Endodermal cell (in vitro differentiated cells): ENCODE measurements at regions not wholly inside any gene's neighbourhood (a gene's known extent, or its start where the extent isn't known, plus 50 kb on each side); places are given as distances from the start of the nearest gene placed in this dataset.

Experiments
- DNase-seq: peaks from one replicate; pipeline ENCODE4 v3.0.0-alpha.2; 2017
- H3K27ac ChIP-seq: 2 replicates; pipeline ENCODE4 v1.5.1; 2013; ENCODE audit warnings: mild to moderate bottlenecking, low read depth, low read length, moderate library complexity
- H3K27me3 ChIP-seq: 2 replicates; pipeline ENCODE4 v1.6.1; 2013; ENCODE audit warnings: mild to moderate bottlenecking, low read length, moderate library complexity; ENCODE audit not compliant: insufficient read depth, control insufficient read depth, poor library complexity, severe bottlenecking
- H3K36me3 ChIP-seq: 2 replicates; pipeline ENCODE4 v1.7.0; 2013; ENCODE audit warnings: mild to moderate bottlenecking, low read length, moderate library complexity; ENCODE audit not compliant: control insufficient read depth, insufficient read depth
- H3K4me1 ChIP-seq: one replicate; pipeline ENCODE4 v1.7.0; 2013; ENCODE audit warnings: low read length; ENCODE audit not compliant: control insufficient read depth, insufficient read depth
- H3K4me3 ChIP-seq: 2 replicates; pipeline ENCODE4 v1.5.1; 2013; ENCODE audit warnings: mild to moderate bottlenecking, low read length, moderate library complexity
- H3K9ac ChIP-seq: 2 replicates; pipeline ENCODE4 v1.6.1; 2013; ENCODE audit warnings: mild to moderate bottlenecking, low read length, moderate library complexity; ENCODE audit not compliant: poor library complexity, severe bottlenecking; ENCODE audit errors: extremely low read depth
- H3K9me3 ChIP-seq: 2 replicates; pipeline ENCODE4 v1.6.1; 2013; ENCODE audit warnings: mild to moderate bottlenecking, low read length, moderate library complexity; ENCODE audit not compliant: control insufficient read depth
- H3K27ac Mint-ChIP-seq: 2 replicates; pipeline ENCODE4 v1.8.0; 2020; ENCODE audit warnings: mixed read lengths
- H3K27me3 Mint-ChIP-seq: 2 replicates; pipeline ENCODE4 v1.8.0; 2021; ENCODE audit warnings: mild to moderate bottlenecking, mixed read lengths; ENCODE audit not compliant: insufficient read depth
- H3K36me3 Mint-ChIP-seq: 2 replicates; pipeline ENCODE4 v1.8.0; 2020; ENCODE audit warnings: low read depth, mixed read lengths
- H3K4me1 Mint-ChIP-seq: 2 replicates; pipeline ENCODE4 v1.8.0; 2020; ENCODE audit warnings: mixed read lengths
- H3K4me3 Mint-ChIP-seq: 2 replicates; pipeline ENCODE4 v1.8.0; 2020; ENCODE audit warnings: mild to moderate bottlenecking, moderate library complexity, mixed read lengths
- H3K9me3 Mint-ChIP-seq: 2 replicates; pipeline ENCODE4 v1.8.0; 2020; ENCODE audit warnings: mild to moderate bottlenecking, mixed read lengths
- CTCF ChIP-seq: fragments of 200-600 bp; sonication (generic); conservative IDR thresholded peaks from 2 replicates; pipeline ENCODE4 v1.5.0; 2021; ENCODE audit warnings: antibody characterized with exemption, mild to moderate bottlenecking
- WGBS, 2 experiments: methylation state at CpG; one replicate each; pipeline versions ENCODE4 v1.1.5 to v1.1.7; 2013; ENCODE audit warnings: missing lambda C conversion rate in 2 of 2, mixed read lengths in 1 of 2; ENCODE audit not compliant: insufficient coverage in 1 of 2, insufficient read length in 1 of 2; 5-methylcytosine and 5-hydroxymethylcytosine counted together

GRCh38 chr6:134722200-134722870 lies 227.6 kb downstream of the ALDH8A1 start:
- H3K27me3 Mint-ChIP-seq = no peaks in the 10 kb centered on the region
- H3K36me3 ChIP-seq = no peaks in the 10 kb centered on the region
- H3K4me3 Mint-ChIP-seq = no peak overlapping the region
- no peaks in the 10 kb centered on the region for H3K27me3 ChIP-seq
- H3K4me1 Mint-ChIP-seq = no peaks in the 10 kb centered on the region
- no peak for DNase-seq
- H3K4me3 ChIP-seq = no peak overlapping the region
- H3K9me3 Mint-ChIP-seq = no peaks in the 10 kb centered on the region
- no peak overlapping the region for H3K9ac ChIP-seq
- no peaks in the 10 kb centered on the region for H3K36me3 Mint-ChIP-seq
- H3K4me1 ChIP-seq = no peaks in the 10 kb centered on the region
- no peak for TF ChIP-seq CTCF
- 71 to 91% methylated on average over 1 to 5 of the region's 5 CpGs for WGBS, 2 experiments
- no peaks in the 10 kb centered on the region for H3K9me3 ChIP-seq
- no peak overlapping the region for H3K27ac Mint-ChIP-seq
- H3K27ac ChIP-seq = no peak overlapping the region

DNA sequence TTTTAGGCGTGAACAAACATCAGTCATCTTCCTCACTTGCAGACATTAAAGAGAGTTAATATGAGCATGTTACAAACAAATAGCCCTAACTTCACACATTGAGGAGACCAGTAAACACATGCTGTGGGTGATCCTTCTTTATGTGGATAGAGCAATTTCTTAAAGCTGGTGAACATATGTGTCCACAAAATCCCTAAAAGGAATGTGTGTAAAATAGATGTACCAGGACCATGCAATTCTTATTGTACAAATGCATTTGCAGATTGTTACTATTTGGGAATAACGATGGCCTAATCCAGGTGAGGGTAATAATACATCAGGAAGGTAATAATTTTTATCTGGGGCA lies 228.9 kb downstream of the ALDH8A1 start:
- no peaks in the 10 kb centered on the region for H3K9me3 ChIP-seq
- no peaks in the 10 kb centered on the region for H3K27me3 Mint-ChIP-seq

DNA sequence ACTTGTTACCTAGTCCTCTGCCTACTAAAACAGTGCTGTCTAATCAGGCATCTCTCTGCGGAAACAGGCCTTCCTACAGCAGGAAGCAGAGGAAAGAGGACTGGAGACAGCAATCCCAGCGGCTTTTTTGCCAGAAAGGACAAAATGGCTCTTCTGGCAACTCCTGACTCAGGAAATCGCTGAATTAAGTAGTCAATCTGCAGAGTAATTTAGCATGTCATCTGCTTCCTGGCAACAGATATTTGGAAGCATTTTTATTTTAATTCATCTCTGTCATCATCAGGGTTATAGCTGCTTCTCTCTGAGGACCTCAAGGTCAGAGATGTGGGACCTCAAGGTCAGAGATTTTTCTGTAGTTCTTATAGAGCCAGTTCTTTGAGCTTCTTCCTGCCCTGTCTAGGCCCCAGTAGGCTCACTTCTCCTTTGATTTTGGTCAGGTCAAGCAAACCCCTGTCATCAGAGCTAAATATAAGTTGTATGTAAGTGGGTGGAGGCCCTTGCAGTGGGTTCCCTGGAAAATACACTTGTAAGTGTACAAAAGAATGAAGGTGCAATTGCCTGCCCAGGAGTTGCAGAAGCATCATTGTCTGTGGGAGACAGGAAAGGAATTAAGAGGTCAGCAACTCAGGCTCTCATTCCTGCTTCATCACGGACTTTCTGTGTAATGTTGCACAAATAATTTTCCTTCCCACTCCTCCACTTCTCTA lies 229.4 kb downstream of the ALDH8A1 start:
- DNase-seq = no peak
- no peaks in the 10 kb centered on the region for H3K4me1 Mint-ChIP-seq

More for the DNA sequence above, 228.9 kb downstream of the ALDH8A1 start:
- H3K4me3 ChIP-seq = no peak overlapping the region
- WGBS, 2 experiments = 94 to 100% methylated on average over 1 to 2 of the region's 2 CpGs
- no peak for DNase-seq
- H3K27ac ChIP-seq = no peak overlapping the region
- H3K9ac ChIP-seq = no peak overlapping the region
- no peaks in the 10 kb centered on the region for H3K4me1 Mint-ChIP-seq
- TF ChIP-seq CTCF = no peak
- no peaks in the 10 kb centered on the region for H3K36me3 ChIP-seq
- no peaks in the 10 kb centered on the region for H3K27me3 ChIP-seq
- no peak overlapping the region for H3K27ac Mint-ChIP-seq
- H3K36me3 Mint-ChIP-seq = no peaks in the 10 kb centered on the region
- H3K4me1 ChIP-seq = no peaks in the 10 kb centered on the region
- no peak overlapping the region for H3K4me3 Mint-ChIP-seq
- no peaks in the 10 kb centered on the region for H3K9me3 Mint-ChIP-seq

More for the DNA sequence above, 229.4 kb downstream of the ALDH8A1 start:
- Mint-ChIP-seq H3K27me3 (no peaks in the 10 kb centered on the region), H3K36me3 (no peaks in the 10 kb centered on the region), H3K9me3 (no peaks in the 10 kb centered on the region), H3K27ac (no peak overlapping the region), H3K4me3 (no peak overlapping the region)
- H3K27me3 ChIP-seq = no peaks in the 10 kb centered on the region
- 85 to 90% methylated on average over 3 to 4 of the region's 4 CpGs for WGBS, 2 experiments
- no peak overlapping the region for H3K9ac ChIP-seq
- H3K4me1 ChIP-seq = no peaks in the 10 kb centered on the region
- no peak overlapping the region for H3K4me3 ChIP-seq
- TF ChIP-seq CTCF = no peak
- no peak overlapping the region for H3K27ac ChIP-seq
- no peaks in the 10 kb centered on the region for H3K9me3 ChIP-seq
- H3K36me3 ChIP-seq = no peaks in the 10 kb centered on the region
